Body of pancreas (tissue), 4 donors: ENCODE measurements at regions not wholly inside any gene's neighbourhood (a gene's known extent, or its start where the extent isn't known, plus 50 kb on each side); places are given as distances from the start of the nearest gene placed in this dataset.

Source experiments
- ATAC-seq: fragments of 150-250 bp; one replicate; pipeline ENCODE4 v1.9.1; 2016
- DNase-seq, 4 donors: peaks; one replicate each; pipeline ENCODE4 v3.0.0-alpha.2; 2019
- H3K27ac ChIP-seq, 4 donors: fragments of 200-600 bp; sonication (generic); 1 replicate in 3 of 4; 2 replicates in 1 of 4; pipeline versions ENCODE4 v1.5.1 to v1.6.1; 2016 to 2019; ENCODE audit warnings: mild to moderate bottlenecking in 1 of 4, mixed read lengths in 1 of 4, moderate library complexity in 1 of 4
- H3K27me3 ChIP-seq, 2 donors: fragments of 200-600 bp; sonication (generic); one replicate each; pipeline ENCODE4 v1.6.0; 2016; ENCODE audit warnings: mild to moderate bottlenecking in 1 of 2
- H3K36me3 ChIP-seq, 2 donors: fragments of 200-600 bp; sonication (generic); replicated peaks in 1 of 2; 2 replicates each; pipeline ENCODE4 v1.5.1; 2016; ENCODE audit warnings: low read depth in 2 of 2; ENCODE audit not compliant: insufficient read depth in 1 of 2
- H3K4me1 ChIP-seq: fragments of 200-600 bp; sonication (generic); one replicate; pipeline ENCODE4 v1.6.0; 2016
- H3K4me3 ChIP-seq, 2 donors: fragments of 200-600 bp; sonication (generic); 1 replicate in 1 of 2; 2 replicates in 1 of 2; pipeline ENCODE4 v1.5.1; 2016 to 2019
- H3K9me3 ChIP-seq, 3 donors: fragments of 200-600 bp; sonication (generic); 1 replicate in 2 of 3; 2 replicates in 1 of 3; pipeline ENCODE4 v1.5.1; 2016
- POLR2A ChIP-seq, 3 donors: fragments of 450-650 bp; IDR thresholded peaks; one replicate each; pipeline ENCODE4 v1.6.1; 2016; ENCODE audit warnings: antibody characterized with exemption in 3 of 3, mild to moderate bottlenecking in 2 of 3
- WGBS, 2 donors: methylation state at CpG; one replicate each; pipeline ENCODE4 v1.1.5; 2017; 5-methylcytosine and 5-hydroxymethylcytosine counted together
- intact Hi-C: fragments of 100-400 bp; cut with DNase I; formaldehyde crosslinking; loops from one replicate; pipeline ENCODE4 v1.15.1; 2023
- TF ChIP-seq, protein P1 (sequence below), 7 experiments: fragments of 450-650 bp in 4 of 7; fragments of 200-600 bp in 3 of 7; sonication (generic) in 3 of 7; IDR thresholded peaks; one replicate each; pipeline ENCODE4 v1.5.1; 2016 to 2019; ENCODE audit warnings: antibody characterized with exemption in 7 of 7

DNA sequence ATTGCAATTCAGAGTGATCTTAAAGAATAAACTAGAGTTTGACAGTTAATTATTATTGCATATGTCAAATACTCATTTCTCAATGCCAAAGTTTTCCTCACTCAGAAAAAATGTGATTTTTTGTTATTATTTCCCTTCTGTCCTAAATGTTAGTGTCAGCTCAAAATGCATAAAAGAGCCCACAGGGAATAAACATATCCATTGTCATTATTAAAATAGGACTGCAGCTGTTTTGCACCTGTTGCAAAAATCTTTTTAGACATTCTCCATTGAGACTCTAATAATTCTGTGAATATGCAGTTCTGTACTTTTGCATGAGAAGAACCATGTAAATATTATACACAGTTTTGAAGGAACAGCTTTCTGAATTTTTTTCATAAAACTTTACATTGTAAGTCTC lies 540.0 kb upstream of the SLC39A10 start:
- no peak overlapping the region for H3K27ac ChIP-seq
- no peak for ATAC-seq
- intact Hi-C loops = no loop called here
- no peaks in the 10 kb centered on the region for H3K27me3 ChIP-seq
- DNase-seq = no peak
- no peaks in the 10 kb centered on the region for H3K9me3 ChIP-seq
- H3K36me3 ChIP-seq = no peaks in the 10 kb centered on the region
- TF ChIP-seq, protein P1, sequence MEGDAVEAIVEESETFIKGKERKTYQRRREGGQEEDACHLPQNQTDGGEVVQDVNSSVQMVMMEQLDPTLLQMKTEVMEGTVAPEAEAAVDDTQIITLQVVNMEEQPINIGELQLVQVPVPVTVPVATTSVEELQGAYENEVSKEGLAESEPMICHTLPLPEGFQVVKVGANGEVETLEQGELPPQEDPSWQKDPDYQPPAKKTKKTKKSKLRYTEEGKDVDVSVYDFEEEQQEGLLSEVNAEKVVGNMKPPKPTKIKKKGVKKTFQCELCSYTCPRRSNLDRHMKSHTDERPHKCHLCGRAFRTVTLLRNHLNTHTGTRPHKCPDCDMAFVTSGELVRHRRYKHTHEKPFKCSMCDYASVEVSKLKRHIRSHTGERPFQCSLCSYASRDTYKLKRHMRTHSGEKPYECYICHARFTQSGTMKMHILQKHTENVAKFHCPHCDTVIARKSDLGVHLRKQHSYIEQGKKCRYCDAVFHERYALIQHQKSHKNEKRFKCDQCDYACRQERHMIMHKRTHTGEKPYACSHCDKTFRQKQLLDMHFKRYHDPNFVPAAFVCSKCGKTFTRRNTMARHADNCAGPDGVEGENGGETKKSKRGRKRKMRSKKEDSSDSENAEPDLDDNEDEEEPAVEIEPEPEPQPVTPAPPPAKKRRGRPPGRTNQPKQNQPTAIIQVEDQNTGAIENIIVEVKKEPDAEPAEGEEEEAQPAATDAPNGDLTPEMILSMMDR (IDR thresholded peaks at IDR 0.05) = no peak
- TF ChIP-seq POLR2A (IDR thresholded peaks at IDR 0.05) = no peak
- H3K4me1 ChIP-seq = no peaks in the 10 kb centered on the region
- no peak overlapping the region for H3K4me3 ChIP-seq

DNA sequence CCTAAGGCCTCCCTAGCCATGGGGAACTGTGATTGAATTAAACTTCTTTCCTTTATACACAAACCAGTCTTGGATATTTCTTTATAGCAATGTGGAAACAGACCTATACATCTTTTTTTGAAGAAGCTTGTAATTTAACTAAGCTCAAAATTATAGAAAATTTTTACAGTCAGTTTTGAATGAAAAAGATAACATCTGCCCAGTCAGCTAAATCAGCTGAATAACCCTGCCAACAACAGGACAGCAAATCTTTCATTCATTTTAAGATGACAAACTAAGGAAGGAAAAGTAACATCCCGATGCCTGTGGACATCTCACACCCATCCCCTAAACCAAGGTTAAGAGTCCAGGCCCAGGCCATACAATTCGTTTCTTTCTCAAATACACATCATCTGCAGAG lies 541.3 kb upstream of the SLC39A10 start:
- no peak for ATAC-seq
- intact Hi-C loops = no loop called here
- H3K4me1 ChIP-seq = no peaks in the 10 kb centered on the region
- H3K27ac ChIP-seq = no peak overlapping the region
- H3K9me3 ChIP-seq = no peaks in the 10 kb centered on the region
- WGBS, 2 donors = 18 to 20% methylated on average over 2 of the region's 2 CpGs
- no peaks in the 10 kb centered on the region for H3K27me3 ChIP-seq
- no peak for DNase-seq
- H3K36me3 ChIP-seq = no peaks in the 10 kb centered on the region
- TF ChIP-seq POLR2A (IDR thresholded peaks at IDR 0.05) = no peak
- TF ChIP-seq, protein P1 (IDR thresholded peaks at IDR 0.05) = no peak
- no peak overlapping the region for H3K4me3 ChIP-seq

DNA sequence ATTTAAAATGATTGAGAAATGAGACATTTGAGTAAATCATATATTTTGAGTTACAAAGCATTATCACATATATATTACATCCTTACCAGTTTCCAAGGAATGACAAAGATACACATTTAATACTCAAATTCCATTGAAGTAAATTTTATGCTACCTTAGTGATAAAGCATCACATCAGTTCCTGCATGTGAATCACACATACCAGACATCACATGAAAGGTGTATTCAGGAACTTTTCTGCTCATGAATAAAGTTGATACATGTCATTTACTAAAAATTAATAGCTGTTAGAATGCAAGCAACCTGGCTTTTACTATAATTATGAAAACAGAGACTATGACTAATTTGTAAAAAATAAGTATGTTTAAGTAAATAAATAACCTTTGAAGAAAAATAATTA lies 548.8 kb upstream of the SLC39A10 start:
- no peaks in the 10 kb centered on the region for H3K36me3 ChIP-seq

DNA sequence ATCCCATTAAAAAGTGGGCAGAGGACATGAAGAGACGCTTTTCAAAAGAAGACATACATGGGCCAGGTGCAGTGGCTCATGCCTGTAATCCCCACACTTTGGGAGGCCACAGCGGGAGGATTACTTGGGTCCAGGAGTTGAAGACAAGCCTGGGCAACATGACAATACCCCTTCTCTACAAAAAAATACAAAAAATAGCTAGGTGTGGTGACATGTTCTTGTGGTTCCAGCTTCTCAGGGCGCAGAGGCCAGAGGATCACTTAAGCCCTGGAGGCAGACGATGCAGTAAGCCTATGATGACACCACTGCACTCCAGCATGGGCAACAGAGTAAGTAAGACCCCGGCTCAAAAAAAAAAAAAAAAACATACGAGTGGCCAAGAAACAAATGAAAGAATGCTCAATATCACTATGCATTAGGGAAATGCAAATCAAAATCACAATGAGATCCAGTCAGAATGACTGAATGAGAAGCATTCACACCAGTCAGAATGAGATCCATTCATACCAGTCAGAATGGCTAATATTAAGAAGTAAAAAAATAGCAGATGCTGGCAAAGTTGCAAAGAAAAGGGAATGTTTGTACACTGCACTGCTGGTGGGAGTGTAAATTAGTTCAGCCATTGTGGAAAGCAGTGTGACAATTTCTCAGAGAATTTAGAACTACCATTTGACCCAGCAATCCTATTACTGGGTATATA lies 550.2 kb upstream of the SLC39A10 start:
- Histone ChIP-seq H3K36me3 (no peaks in the 10 kb centered on the region), H3K9me3 (no peaks in the 10 kb centered on the region), H3K4me3 (no peak overlapping the region), H3K27ac (no peak overlapping the region), H3K27me3 (no peaks in the 10 kb centered on the region), H3K4me1 (no peaks in the 10 kb centered on the region)
- TF ChIP-seq, protein P1 (IDR thresholded peaks at IDR 0.05) = no peak
- TF ChIP-seq POLR2A (IDR thresholded peaks at IDR 0.05) = no peak
- intact Hi-C loops = no loop called here
- DNase-seq (no peak), ATAC-seq (no peak)
- 63 to 74% methylated on average over 6 of the region's 6 CpGs for WGBS, 2 donors

More for the DNA sequence above, 548.8 kb upstream of the SLC39A10 start:
- no peak for ATAC-seq
- no peaks in the 10 kb centered on the region for H3K4me1 ChIP-seq
- H3K27ac ChIP-seq = no peak overlapping the region
- no peaks in the 10 kb centered on the region for H3K27me3 ChIP-seq
- H3K9me3 ChIP-seq = no peaks in the 10 kb centered on the region
- no peak for DNase-seq
- no peak overlapping the region for H3K4me3 ChIP-seq
- intact Hi-C loops = no loop called here
- no peak for TF ChIP-seq POLR2A (IDR thresholded peaks at IDR 0.05)
- TF ChIP-seq, protein P1 (IDR thresholded peaks at IDR 0.05) = no peak

DNA sequence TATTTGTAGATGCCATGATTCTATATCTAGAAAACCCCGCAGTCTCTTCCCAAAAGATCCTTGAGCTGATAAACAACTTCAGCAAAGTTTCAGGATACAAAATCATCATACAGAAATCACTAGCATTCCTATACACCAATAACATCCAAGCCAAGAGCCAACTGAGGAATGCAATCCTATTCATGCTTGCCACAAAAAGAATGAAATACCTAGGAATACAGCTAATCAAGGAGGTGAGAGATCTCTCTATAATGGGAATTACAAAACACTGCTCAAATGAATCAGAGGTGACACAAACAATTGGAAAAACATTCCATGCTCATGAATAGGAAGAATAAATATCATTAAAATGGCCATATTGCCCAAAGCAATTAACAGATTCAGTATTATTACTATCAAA lies 551.4 kb upstream of the SLC39A10 start:
- TF ChIP-seq, protein P1 (IDR thresholded peaks at IDR 0.05) = no peak
- TF ChIP-seq POLR2A (IDR thresholded peaks at IDR 0.05) = no peak
- H3K36me3 ChIP-seq = no peaks in the 10 kb centered on the region
- H3K27me3 ChIP-seq = no peaks in the 10 kb centered on the region
- intact Hi-C loops = no loop called here
- no peak for DNase-seq
- no peak for ATAC-seq
- H3K27ac ChIP-seq = no peak overlapping the region
- 53 to 73% methylated on average over 1 of the region's 1 CpG for WGBS, 2 donors
- no peaks in the 10 kb centered on the region for H3K9me3 ChIP-seq
- H3K4me3 ChIP-seq = no peak overlapping the region
- H3K4me1 ChIP-seq = no peaks in the 10 kb centered on the region
